ENCODE measurements at regions not wholly inside any gene's neighbourhood (a gene's known extent, or its start where the extent isn't known, plus 50 kb on each side); places are given as distances from the start of the nearest gene placed in this dataset.

DNA sequence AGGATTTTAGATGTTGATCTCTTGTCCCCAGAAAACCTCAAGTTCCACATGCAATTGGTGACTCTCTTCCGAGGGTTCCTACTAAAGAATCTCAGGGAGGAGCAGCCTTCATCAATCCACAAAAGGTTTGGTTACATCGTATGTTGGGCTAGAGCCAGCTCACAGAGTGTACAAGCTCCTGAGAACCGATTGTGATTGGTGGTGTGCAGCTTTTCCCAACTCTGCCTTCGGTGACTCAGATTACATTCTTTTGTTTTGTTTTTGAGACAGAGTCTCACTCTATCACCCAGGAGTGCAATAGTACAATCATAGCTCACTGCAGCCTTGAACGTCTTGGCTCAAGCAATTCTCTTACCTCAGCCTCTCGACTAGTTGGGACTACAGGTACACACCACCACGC is 172.4 kb downstream of the PMP22 start:
- Histone ChIP-seq H4K20me1 (no peaks in the 10 kb centered on the region), H3K4me1 (no peaks in the 10 kb centered on the region), H3K9ac (no peak overlapping the region), H3K27ac (no peak overlapping the region), H3K4me3 (no peak overlapping the region), H3K27me3 (no peaks in the 10 kb centered on the region), H3K9me3 (no peaks in the 10 kb centered on the region), H3K4me2 (no peak overlapping the region), H3K36me3 (no peaks in the 10 kb centered on the region)
- no peak for TF ChIP-seq Cebpa-rat (IDR thresholded peaks at IDR 0.05)

DNA sequence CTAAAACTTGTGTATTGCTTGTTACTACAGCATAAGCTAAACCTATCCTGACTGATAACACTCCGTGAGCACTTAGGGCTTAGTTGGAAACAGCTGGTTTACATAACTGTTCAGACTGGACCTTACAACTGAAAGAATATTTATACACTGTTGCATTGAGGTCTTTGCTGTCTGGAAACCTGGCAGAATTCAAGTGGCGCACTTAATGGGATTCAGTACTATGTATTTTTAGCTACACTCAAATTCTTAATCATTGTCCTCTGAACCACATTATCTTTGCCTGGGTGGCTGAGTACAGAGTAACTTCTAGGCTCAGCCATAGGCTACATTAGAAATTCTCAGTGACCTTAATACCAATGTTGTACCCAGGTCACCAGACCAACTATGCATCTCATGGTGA is 172.9 kb downstream of the PMP22 start:
- H4K20me1 ChIP-seq, result no peaks in the 10 kb centered on the region
- TF ChIP-seq Cebpa-rat (IDR thresholded peaks at IDR 0.05), result no peak
- no peaks in the 10 kb centered on the region for H3K4me1 ChIP-seq
- no peaks in the 10 kb centered on the region for H3K27me3 ChIP-seq
- no peak overlapping the region for H3K4me2 ChIP-seq
- no peaks in the 10 kb centered on the region for H3K9me3 ChIP-seq
- no peak overlapping the region for H3K4me3 ChIP-seq
- H3K36me3 ChIP-seq, result no peaks in the 10 kb centered on the region
- H3K27ac ChIP-seq, result no peak overlapping the region
- H3K9ac ChIP-seq, result no peak overlapping the region

DNA sequence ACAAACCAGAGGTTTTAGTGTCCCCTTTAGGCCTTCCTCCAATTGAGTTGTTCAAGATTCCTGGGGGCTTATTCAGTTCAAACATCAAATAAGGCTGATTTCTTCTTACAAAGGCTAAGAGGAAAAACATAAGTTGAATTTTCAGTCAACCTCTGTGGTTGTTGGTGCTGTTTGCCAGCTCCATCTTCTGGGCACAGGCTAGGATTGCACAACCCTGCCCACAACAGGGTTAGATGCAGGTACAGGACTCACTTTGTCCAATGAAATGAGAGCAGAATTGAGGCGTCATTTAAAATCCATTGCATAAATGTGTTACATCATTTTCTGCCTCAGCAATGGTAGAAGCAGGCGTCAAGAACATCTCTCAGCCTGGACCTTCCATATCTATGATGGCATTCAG is 173.3 kb downstream of the PMP22 start:
- Histone ChIP-seq H3K27me3 (no peaks in the 10 kb centered on the region), H3K4me2 (no peak overlapping the region), H3K9me3 (no peaks in the 10 kb centered on the region), H3K4me3 (no peak overlapping the region), H3K4me1 (no peaks in the 10 kb centered on the region), H4K20me1 (no peaks in the 10 kb centered on the region), H3K36me3 (no peaks in the 10 kb centered on the region), H3K27ac (no peak overlapping the region), H3K9ac (no peak overlapping the region)
- TF ChIP-seq Cebpa-rat (IDR thresholded peaks at IDR 0.05), result peak; percentile 85

DNA sequence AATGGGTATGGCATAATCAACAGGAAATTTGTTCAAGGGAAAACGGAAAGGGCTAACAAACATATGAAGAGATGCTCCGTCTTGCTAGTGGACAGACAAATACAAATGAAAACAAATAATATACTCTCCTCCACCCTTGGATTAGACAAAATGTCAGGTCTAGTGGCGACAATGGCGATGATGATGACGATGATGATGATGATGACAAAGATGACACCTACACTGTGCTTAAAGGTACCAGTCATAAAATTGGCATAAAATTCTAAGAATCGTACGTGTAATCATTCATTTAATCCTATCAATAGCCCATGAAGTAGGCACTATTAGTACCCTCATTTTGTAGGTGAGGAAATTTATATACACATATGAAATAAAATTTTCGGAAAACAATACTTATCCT is 174.6 kb downstream of the PMP22 start:
- Histone ChIP-seq H4K20me1 (no peaks in the 10 kb centered on the region), H3K27me3 (no peaks in the 10 kb centered on the region), H3K4me2 (no peak overlapping the region), H3K4me1 (no peaks in the 10 kb centered on the region), H3K27ac (no peak overlapping the region), H3K36me3 (no peaks in the 10 kb centered on the region), H3K4me3 (no peak overlapping the region), H3K9ac (no peak overlapping the region), H3K9me3 (no peaks in the 10 kb centered on the region)
- TF ChIP-seq Cebpa-rat (IDR thresholded peaks at IDR 0.05), result no peak

DNA sequence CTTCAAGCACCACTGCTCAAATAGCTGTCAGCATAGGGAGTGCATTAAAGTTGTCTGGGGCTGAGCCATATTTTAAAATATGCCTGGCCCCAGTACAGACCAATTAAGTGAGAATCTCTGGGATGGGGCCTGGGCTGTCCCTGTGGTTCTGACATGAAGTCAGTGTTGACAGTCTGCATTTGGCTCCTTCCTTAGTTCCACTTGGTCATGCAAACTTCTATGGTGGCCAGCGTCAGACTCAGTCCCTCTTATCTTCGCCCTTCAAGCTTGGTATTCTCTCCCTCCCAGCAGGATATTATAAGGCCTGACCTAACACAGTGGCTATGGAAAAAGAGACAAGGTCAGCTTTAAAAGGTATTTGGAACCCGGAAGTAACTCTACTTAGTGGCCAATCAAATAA is 177.2 kb downstream of the PMP22 start:
- Histone ChIP-seq H3K36me3 (no peaks in the 10 kb centered on the region), H3K9ac (no peak overlapping the region), H3K27me3 (no peaks in the 10 kb centered on the region), H3K4me3 (no peak overlapping the region), H3K4me2 (no peak overlapping the region), H3K27ac (no peak overlapping the region), H3K4me1 (no peaks in the 10 kb centered on the region), H4K20me1 (no peaks in the 10 kb centered on the region), H3K9me3 (no peaks in the 10 kb centered on the region)
- TF ChIP-seq Cebpa-rat (IDR thresholded peaks at IDR 0.05), result no peak

DNA sequence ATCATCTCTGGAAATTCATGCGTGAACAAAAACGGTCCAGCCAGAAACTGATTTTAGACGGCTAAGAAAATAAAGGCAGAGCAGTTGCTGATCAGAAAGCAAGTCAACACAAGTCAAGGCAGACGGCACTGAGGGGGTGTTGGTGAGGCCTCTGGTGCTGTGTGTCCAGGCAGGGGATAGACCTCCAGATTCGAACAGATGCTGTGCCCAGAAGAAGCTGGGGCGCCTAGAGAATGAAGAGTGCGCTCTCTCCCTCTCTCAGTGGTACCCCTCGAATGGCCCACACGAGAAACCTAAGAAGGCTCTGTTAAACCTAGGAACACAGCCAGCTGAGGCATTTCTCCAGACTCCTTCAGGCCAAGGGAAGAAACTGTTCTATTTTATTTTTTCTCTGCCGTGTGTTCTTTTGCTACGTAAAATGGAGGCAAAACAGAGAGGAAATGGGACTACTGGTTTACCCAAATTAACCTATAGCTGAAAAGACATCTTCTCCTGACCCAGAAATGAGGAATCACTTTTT is 178.3 kb downstream of the PMP22 start:
- TF ChIP-seq Cebpa-rat (IDR thresholded peaks at IDR 0.05), result no peak
- no peak overlapping the region for H3K9ac ChIP-seq
- no peak overlapping the region for H3K4me2 ChIP-seq
- no peaks in the 10 kb centered on the region for H3K4me1 ChIP-seq
- no peaks in the 10 kb centered on the region for H3K9me3 ChIP-seq
- no peak overlapping the region for H3K27ac ChIP-seq
- H4K20me1 ChIP-seq, result no peaks in the 10 kb centered on the region
- H3K27me3 ChIP-seq, result no peaks in the 10 kb centered on the region
- no peaks in the 10 kb centered on the region for H3K36me3 ChIP-seq
- H3K4me3 ChIP-seq, result no peak overlapping the region

DNA sequence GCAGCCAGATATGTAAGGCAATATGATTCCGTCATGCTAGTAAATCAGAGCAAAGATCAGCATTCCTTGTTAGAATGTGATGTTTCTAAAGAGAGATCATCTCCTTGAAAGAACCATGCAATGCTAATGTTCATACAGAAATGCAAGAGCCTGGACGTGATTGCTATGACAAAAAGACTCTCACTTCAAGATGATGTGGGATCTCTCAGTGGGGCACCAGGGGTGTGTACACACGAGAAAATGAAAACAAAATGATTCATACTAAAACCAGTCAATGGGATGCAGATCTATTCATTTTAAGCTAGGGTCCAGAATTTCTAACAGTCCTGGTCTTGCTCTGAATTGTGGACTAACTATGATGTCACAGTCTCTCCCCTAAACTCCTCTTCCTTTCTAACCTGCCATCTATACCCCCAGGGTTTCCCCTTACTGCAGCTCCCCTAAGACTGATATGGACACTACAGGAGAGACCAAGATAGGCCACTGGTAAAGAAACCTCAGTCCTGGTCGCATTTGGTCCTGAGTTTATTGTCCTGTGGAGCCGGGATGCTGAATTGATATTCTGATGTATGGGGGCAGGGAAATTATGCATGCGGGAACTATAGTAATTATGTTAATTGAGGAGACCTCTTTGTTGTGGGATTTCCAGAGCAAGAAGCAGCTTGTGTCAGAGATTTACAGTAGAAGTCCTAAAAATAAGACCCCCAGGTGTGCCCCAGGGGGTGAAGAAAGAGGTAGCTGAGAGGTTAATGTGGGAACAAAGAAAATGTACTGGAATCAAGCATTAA is 179.0 kb downstream of the PMP22 start:
- no peaks in the 10 kb centered on the region for H3K9me3 ChIP-seq
- no peak overlapping the region for H3K4me2 ChIP-seq
- no peak for TF ChIP-seq Cebpa-rat (IDR thresholded peaks at IDR 0.05)
- H3K27me3 ChIP-seq, result no peaks in the 10 kb centered on the region
- no peak overlapping the region for H3K9ac ChIP-seq
- H3K4me1 ChIP-seq, result no peaks in the 10 kb centered on the region
- H3K27ac ChIP-seq, result no peak overlapping the region
- no peaks in the 10 kb centered on the region for H4K20me1 ChIP-seq
- no peak overlapping the region for H3K4me3 ChIP-seq
- no peaks in the 10 kb centered on the region for H3K36me3 ChIP-seq

DNA sequence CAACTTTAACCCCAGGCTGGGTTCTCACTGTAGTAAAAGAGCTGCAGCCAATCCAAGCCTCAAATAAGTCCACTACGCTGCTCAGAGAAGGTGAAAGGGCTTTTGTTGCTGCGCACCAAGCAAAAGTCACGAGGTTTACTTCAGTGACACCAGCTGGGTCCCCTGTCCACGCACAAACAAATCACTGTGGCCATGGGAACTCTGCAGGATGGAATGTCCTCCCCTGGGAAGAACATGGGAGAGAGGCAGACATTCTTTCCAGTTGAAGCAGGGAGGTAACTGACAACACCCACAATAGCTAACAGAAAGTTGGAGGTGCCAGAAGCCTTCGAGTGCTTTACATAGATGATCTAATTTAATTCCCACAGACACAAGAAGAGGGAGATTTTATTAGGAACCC is 181.9 kb downstream of the PMP22 start:
- Histone ChIP-seq H3K4me2 (no peak overlapping the region), H3K27me3 (no peaks in the 10 kb centered on the region), H3K36me3 (no peaks in the 10 kb centered on the region), H3K4me1 (no peaks in the 10 kb centered on the region), H3K9ac (no peak overlapping the region), H3K9me3 (no peaks in the 10 kb centered on the region), H4K20me1 (no peaks in the 10 kb centered on the region), H3K4me3 (no peak overlapping the region), H3K27ac (no peak overlapping the region)
- TF ChIP-seq Cebpa-rat (IDR thresholded peaks at IDR 0.05), result no peak

DNA sequence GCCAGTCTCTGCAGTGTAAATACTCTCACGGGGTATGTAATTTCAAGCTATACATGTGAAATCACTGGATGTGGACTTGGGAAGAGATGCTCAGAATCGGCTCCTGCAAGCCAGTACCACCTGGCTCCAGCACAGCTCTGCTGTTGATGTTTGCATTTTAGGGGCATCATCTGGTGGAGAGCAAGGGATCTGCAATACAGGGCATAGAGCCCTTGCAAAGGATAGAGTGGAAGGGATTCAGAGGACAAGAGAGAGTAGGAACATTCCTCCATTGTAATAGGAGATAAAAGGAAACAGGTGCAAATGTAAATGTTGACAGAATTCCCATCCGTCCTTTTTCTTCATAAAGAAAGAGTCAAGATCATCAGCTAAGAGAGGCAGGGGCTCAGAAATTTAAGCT is 184.1 kb downstream of the PMP22 start:
- H3K9ac ChIP-seq, result no peak overlapping the region
- H3K27ac ChIP-seq, result no peak overlapping the region
- H3K9me3 ChIP-seq, result no peaks in the 10 kb centered on the region
- no peaks in the 10 kb centered on the region for H3K27me3 ChIP-seq
- H4K20me1 ChIP-seq, result no peaks in the 10 kb centered on the region
- no peak for TF ChIP-seq Cebpa-rat (IDR thresholded peaks at IDR 0.05)
- H3K4me2 ChIP-seq, result no peak overlapping the region
- no peaks in the 10 kb centered on the region for H3K36me3 ChIP-seq
- no peaks in the 10 kb centered on the region for H3K4me1 ChIP-seq
- no peak overlapping the region for H3K4me3 ChIP-seq

DNA sequence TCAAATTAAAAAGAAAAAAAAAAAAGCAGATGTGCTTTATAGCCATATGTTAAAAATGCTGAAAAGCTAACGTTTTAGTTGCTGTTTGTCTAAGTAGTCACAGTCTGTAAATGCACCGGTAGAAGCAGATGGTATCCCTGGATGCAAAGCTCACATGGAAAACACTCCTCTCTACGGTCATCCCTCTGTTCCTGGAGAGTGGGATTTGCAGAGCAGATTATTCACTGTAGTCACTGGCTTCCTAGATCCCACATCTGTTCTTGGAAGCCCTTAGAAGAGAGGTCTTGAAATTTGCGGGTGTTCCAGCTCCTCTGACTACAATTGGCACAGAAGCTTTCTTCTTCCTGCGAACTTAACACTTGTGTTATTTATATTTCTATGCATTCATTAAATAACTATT is 186.6 kb downstream of the PMP22 start:
- H3K4me2 ChIP-seq, result no peak overlapping the region
- H4K20me1 ChIP-seq, result no peaks in the 10 kb centered on the region
- no peaks in the 10 kb centered on the region for H3K4me1 ChIP-seq
- TF ChIP-seq Cebpa-rat (IDR thresholded peaks at IDR 0.05), result no peak
- no peaks in the 10 kb centered on the region for H3K9me3 ChIP-seq
- H3K4me3 ChIP-seq, result no peak overlapping the region
- no peak overlapping the region for H3K9ac ChIP-seq
- no peaks in the 10 kb centered on the region for H3K36me3 ChIP-seq
- H3K27me3 ChIP-seq, result no peaks in the 10 kb centered on the region
- H3K27ac ChIP-seq, result no peak overlapping the region
